GM06990 (cell line): ENCODE measurements at regions not wholly inside any gene's neighbourhood (a gene's known extent, or its start where the extent isn't known, plus 50 kb on each side); places are given as distances from the start of the nearest gene placed in this dataset.
"Not testable (repeated sequence)": the region's sequence is repeated elsewhere in the genome, so short reads cannot be mapped to it uniquely, and the experiment has no call there.

Experiments
- DNase-seq: peaks from one replicate; pipeline ENCODE4 v3.0.0-alpha.2; 2011; ENCODE audit not compliant: insufficient read length; ENCODE audit errors: extremely low read depth
- H3K27me3 ChIP-seq: replicated peaks from 2 replicates; pipeline ENCODE4 v1.6.0; 2011; ENCODE audit warnings: low read length; ENCODE audit not compliant: control insufficient read depth, insufficient read depth
- H3K36me3 ChIP-seq: 2 replicates; pipeline ENCODE4 v1.5.1; 2011; ENCODE audit warnings: low read length; ENCODE audit not compliant: control insufficient read depth, insufficient read depth
- H3K4me3 ChIP-seq: replicated peaks from 2 replicates; pipeline ENCODE4 v1.5.1; 2011; ENCODE audit warnings: low read depth, mild to moderate bottlenecking, control low read depth, low read length
- CTCF ChIP-seq: IDR thresholded peaks from 2 replicates; pipeline ENCODE4 v1.5.1; 2011; ENCODE audit warnings: low read length, control low read depth, mild to moderate bottlenecking, inconsistent platforms; ENCODE audit not compliant: insufficient read depth, poor library complexity, severe bottlenecking

GRCh38 chr19:27861411-27861975 is 1351.5 kb downstream of the UQCRFS1 start:
- Histone ChIP-seq H3K4me3 (no peak overlapping the region), H3K27me3 (no peaks in the 10 kb centered on the region), H3K36me3 (no peaks in the 10 kb centered on the region)
- DNase-seq = no peak
- no peak for TF ChIP-seq CTCF

GRCh38 chr19:27860309-27860934 is 1352.5 kb downstream of the UQCRFS1 start:
- H3K4me3 ChIP-seq = no peak overlapping the region
- H3K27me3 ChIP-seq = no peaks in the 10 kb centered on the region
- no peak for TF ChIP-seq CTCF
- no peak for DNase-seq
- no peaks in the 10 kb centered on the region for H3K36me3 ChIP-seq

GRCh38 chr19:27859689-27860088 is 1353.3 kb downstream of the UQCRFS1 start:
- no peak for TF ChIP-seq CTCF
- DNase-seq = no peak
- Histone ChIP-seq H3K27me3 (no peaks in the 10 kb centered on the region), H3K36me3 (no peaks in the 10 kb centered on the region), H3K4me3 (no peak overlapping the region)

- DNase-seq = no peak
- no peak for TF ChIP-seq CTCF
- H3K36me3 ChIP-seq = no peaks in the 10 kb centered on the region
- H3K4me3 ChIP-seq = no peak overlapping the region
- no peaks in the 10 kb centered on the region for H3K27me3 ChIP-seq
These were observed 1353.9 kb downstream of the UQCRFS1 start for GRCh38 chr19:27858981-27859581.

- not testable (repeated sequence) for H3K4me3 ChIP-seq, H3K27me3 ChIP-seq, DNase-seq, H3K36me3 ChIP-seq
These were observed 1360.0 kb downstream of the UQCRFS1 start for GRCh38 chr19:27852931-27853330.

- no peak for TF ChIP-seq CTCF
These were observed 1361.3 kb downstream of the UQCRFS1 start for GRCh38 chr19:27851543-27852060.

More at GRCh38 chr19:27851543-27852060, 1361.3 kb downstream of the UQCRFS1 start:
- DNase-seq = no peak
- Histone ChIP-seq H3K27me3 (no peaks in the 10 kb centered on the region), H3K4me3 (no peak overlapping the region), H3K36me3 (no peaks in the 10 kb centered on the region)
